ENCODE measurements at regions not wholly inside any gene's neighbourhood (a gene's known extent, or its start where the extent isn't known, plus 50 kb on each side); places are given as distances from the start of the nearest gene placed in this dataset.

- DNase-seq: no peak
Measured at GRCh38 chr22:47376901-47377505, 614.6 kb downstream of the TBC1D22A start.

- DNase-seq: no peak
Measured at GRCh38 chr22:47376322-47376700, 613.9 kb downstream of the TBC1D22A start.

- no peak for DNase-seq
Measured at GRCh38 chr22:47375621-47376321, 613.3 kb downstream of the TBC1D22A start.

- DNase-seq: no peak
Measured at GRCh38 chr22:47374901-47375575, 612.6 kb downstream of the TBC1D22A start.

- no peak for DNase-seq
Measured at GRCh38 chr22:47374273-47374771, 611.9 kb downstream of the TBC1D22A start.

- no peak for DNase-seq
Measured at GRCh38 chr22:47373648-47374272, 611.3 kb downstream of the TBC1D22A start.

- no peak for DNase-seq
Measured at GRCh38 chr22:47372596-47373385, 610.3 kb downstream of the TBC1D22A start.

- DNase-seq: no peak
Measured at GRCh38 chr22:47372111-47372581, 609.7 kb downstream of the TBC1D22A start.

GRCh38 chr22:47371263-47372090, 609.0 kb downstream of the TBC1D22A start:
- DNase-seq: no peak

GRCh38 chr22:47370448-47371262, 608.2 kb downstream of the TBC1D22A start:
- DNase-seq: no peak

- no peak for DNase-seq
Measured at GRCh38 chr22:47369431-47370015, 607.1 kb downstream of the TBC1D22A start.

GRCh38 chr22:47369020-47369419, 606.6 kb downstream of the TBC1D22A start:
- no peak for DNase-seq

- DNase-seq: no peak
Measured at GRCh38 chr22:47367993-47368945, 605.8 kb downstream of the TBC1D22A start.

GRCh38 chr22:47367107-47367690, 604.7 kb downstream of the TBC1D22A start:
- no peak for DNase-seq

GRCh38 chr22:47366026-47366767, 603.7 kb downstream of the TBC1D22A start:
- DNase-seq: no peak

GRCh38 chr22:47361247-47361646, 598.8 kb downstream of the TBC1D22A start:
- no peak for DNase-seq

GRCh38 chr22:47357493-47357892, 595.0 kb downstream of the TBC1D22A start:
- DNase-seq: no peak

GRCh38 chr22:47357086-47357485, 594.6 kb downstream of the TBC1D22A start:
- no peak for DNase-seq
